ENCODE measurements at regions not wholly inside any gene's neighbourhood (a gene's known extent, or its start where the extent isn't known, plus 50 kb on each side); places are given as distances from the start of the nearest gene placed in this dataset.
"Not testable (repeated sequence)": the region's sequence is repeated elsewhere in the genome, so short reads cannot be mapped to it uniquely, and the experiment has no call there.

DNA sequence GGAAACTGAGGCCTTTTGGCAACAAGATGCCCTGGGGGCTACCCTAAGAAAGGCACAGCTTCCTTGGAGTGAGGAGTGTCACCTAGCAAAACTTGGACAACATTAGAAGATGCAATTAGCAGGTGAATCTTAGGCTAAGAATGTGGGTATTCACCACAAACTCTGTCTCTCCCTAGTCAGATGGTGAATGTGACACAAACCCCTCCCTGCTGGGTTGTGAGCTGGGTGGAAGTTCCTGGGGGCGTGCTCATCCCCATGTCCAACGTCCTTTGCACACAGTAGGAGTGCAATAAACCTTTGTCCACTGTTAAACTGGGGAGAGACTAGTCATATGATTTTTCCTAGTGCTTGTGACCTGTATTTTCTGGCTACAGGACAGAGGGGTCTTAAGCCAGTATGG is 67.1 kb upstream of the SH3GL3 start:
- no peaks in the 10 kb centered on the region for H3K36me3 ChIP-seq
- WGBS, 2 donors: 20 to 75% methylated on average over 2 of the region's 2 CpGs
- peaks cover 0 to 11% (median 6%) of the 10 kb centered on the region in 4 donors for H3K4me1 ChIP-seq
- H3K4me3 ChIP-seq: no peak overlapping the region
- H3K27ac ChIP-seq: no peak overlapping the region
- DNase-seq (no peak), ATAC-seq (ENCODE audit: low FRiP score in 2 of 2) (no peak)
- no peaks in the 10 kb centered on the region for H3K9me3 ChIP-seq
- peaks cover 0 to 14% (median 6%) of the 10 kb centered on the region in 4 donors for H3K27me3 ChIP-seq
- TF ChIP-seq, protein P1, sequence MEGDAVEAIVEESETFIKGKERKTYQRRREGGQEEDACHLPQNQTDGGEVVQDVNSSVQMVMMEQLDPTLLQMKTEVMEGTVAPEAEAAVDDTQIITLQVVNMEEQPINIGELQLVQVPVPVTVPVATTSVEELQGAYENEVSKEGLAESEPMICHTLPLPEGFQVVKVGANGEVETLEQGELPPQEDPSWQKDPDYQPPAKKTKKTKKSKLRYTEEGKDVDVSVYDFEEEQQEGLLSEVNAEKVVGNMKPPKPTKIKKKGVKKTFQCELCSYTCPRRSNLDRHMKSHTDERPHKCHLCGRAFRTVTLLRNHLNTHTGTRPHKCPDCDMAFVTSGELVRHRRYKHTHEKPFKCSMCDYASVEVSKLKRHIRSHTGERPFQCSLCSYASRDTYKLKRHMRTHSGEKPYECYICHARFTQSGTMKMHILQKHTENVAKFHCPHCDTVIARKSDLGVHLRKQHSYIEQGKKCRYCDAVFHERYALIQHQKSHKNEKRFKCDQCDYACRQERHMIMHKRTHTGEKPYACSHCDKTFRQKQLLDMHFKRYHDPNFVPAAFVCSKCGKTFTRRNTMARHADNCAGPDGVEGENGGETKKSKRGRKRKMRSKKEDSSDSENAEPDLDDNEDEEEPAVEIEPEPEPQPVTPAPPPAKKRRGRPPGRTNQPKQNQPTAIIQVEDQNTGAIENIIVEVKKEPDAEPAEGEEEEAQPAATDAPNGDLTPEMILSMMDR (IDR thresholded peaks at IDR 0.05): no peak
- TF ChIP-seq POLR2AphosphoS5 (IDR thresholded peaks at IDR 0.05) (no peak), POLR2A (IDR thresholded peaks at IDR 0.05) (no peak), EP300 (IDR thresholded peaks at IDR 0.05) (no peak)

DNA sequence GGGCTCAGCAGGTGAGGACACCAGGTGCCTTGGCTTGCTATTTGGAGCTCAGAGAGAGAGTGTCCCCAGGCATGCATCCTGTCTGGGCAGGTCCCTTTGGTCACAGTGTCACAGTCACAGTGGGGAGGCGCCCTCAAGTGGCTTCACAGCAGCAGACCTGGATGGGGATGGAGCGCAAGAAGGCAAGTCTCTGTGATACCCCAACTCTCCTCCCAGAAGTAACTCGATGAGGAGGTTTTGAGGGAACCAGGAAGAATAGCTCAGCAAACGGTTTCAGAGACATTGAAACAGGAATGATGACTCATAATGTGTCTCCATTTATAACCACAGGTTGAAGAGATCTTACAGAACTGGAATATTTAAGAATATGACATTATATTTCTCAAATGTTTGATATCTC is 66.5 kb upstream of the SH3GL3 start:
- H3K4me3 ChIP-seq: no peak overlapping the region
- no peaks in the 10 kb centered on the region for H3K9me3 ChIP-seq
- WGBS, 2 donors: 33 to 39% methylated on average over 4 of the region's 4 CpGs
- ATAC-seq (ENCODE audit: low FRiP score in 2 of 2): peak in 1 of 2 donors; percentile 62
- H3K27me3 ChIP-seq: peaks cover 0 to 14% (median 6%) of the 10 kb centered on the region in 4 donors
- peak in 1 of 2 donors; percentile 28 for DNase-seq
- TF ChIP-seq POLR2A (IDR thresholded peaks at IDR 0.05) (no peak), EP300 (IDR thresholded peaks at IDR 0.05) (no peak), POLR2AphosphoS5 (IDR thresholded peaks at IDR 0.05) (no peak)
- TF ChIP-seq, protein P1 (IDR thresholded peaks at IDR 0.05): peak in 2 of 6 experiments; percentile 15 to 25
- H3K27ac ChIP-seq: no peak overlapping the region
- peaks cover 0 to 11% (median 6%) of the 10 kb centered on the region in 4 donors for H3K4me1 ChIP-seq
- no peaks in the 10 kb centered on the region for H3K36me3 ChIP-seq

DNA sequence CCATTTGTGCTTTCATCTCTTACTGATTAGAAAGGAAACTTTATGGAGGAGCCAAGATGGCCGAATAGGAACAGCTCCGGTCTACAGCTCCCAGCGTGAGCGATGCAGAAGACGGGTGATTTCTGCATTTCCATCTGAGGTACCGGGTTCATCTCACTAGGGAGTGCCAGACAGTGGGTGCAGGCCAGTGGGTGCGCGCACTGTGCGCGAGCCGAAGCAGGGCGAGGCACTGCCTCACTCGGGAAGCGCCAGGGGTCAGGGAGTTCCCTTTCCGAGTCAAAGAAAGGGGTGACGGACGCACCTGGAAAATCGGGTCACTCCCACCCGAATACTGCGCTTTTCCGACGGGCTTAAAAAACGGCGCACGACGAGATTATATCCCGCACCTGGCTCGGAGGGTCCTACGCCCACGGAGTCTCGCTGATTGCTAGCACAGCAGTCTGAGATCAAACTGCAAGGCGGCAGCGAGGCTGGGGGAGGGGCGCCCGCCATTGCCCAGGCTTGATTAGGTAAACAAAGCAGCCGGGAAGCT is 63.5 kb upstream of the SH3GL3 start:
- DNase-seq: peak in 1 of 2 donors; percentile 49
- not testable (repeated sequence) for H3K4me3 ChIP-seq; ATAC-seq (ENCODE audit: low FRiP score in 2 of 2); H3K9me3 ChIP-seq; H3K27ac ChIP-seq; H3K36me3 ChIP-seq
- Histone ChIP-seq H3K4me1 (peaks cover 0 to 11% (median 6%) of the 10 kb centered on the region in 4 donors), H3K27me3 (peaks cover 0 to 12% (median 4%) of the 10 kb centered on the region in 4 donors)
- 85 to 89% methylated on average over 22 to 28 of the region's 36 CpGs for WGBS, 2 donors

DNA sequence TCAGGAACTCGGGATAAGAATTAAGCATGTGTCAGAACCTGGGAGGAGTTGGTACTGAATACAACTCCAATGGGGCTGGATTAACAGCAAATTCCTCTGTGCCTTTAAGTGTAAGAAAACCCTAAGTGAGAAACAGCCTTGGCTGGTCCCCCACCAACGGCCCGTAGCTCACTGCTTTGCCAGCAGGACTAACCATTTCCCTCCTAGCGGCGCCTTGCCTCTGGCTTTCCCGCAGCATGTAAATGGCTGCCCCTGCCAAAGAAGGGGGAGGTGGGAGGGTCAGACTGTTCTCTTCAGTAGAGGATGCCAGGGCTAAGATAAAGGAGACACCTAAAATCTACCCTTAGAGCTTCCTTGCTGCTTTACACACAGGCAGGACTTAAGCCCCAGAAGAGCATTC is 51.0 kb upstream of the SH3GL3 start:
- TF ChIP-seq, protein P1 (IDR thresholded peaks at IDR 0.05): no peak
- no peak for TF ChIP-seq POLR2AphosphoS5 (IDR thresholded peaks at IDR 0.05)
- TF ChIP-seq EP300 (IDR thresholded peaks at IDR 0.05): no peak
- TF ChIP-seq POLR2A (IDR thresholded peaks at IDR 0.05): no peak

More for the DNA sequence above, 51.0 kb upstream of the SH3GL3 start:
- Histone ChIP-seq H3K36me3 (no peaks in the 10 kb centered on the region), H3K4me1 (no peaks in the 10 kb centered on the region), H3K9me3 (no peaks in the 10 kb centered on the region), H3K4me3 (no peak overlapping the region), H3K27ac (no peak overlapping the region), H3K27me3 (no peaks in the 10 kb centered on the region)
- ATAC-seq (ENCODE audit: low FRiP score in 2 of 2) (no peak), DNase-seq (no peak)
- WGBS, 2 donors: 18 to 28% methylated on average over 6 of the region's 6 CpGs
